ENCODE measurements at regions not wholly inside any gene's neighbourhood (a gene's known extent, or its start where the extent isn't known, plus 50 kb on each side); places are given as distances from the start of the nearest gene placed in this dataset.
"Not testable (repeated sequence)": the region's sequence is repeated elsewhere in the genome, so short reads cannot be mapped to it uniquely, and the experiment has no call there.

- no peak for DNase-seq
Observed at GRCh38 chr5:116746668-116747067, 172.0 kb upstream of the SEMA6A start.

GRCh38 chr5:116740771-116741170 is 166.1 kb upstream of the SEMA6A start:
- DNase-seq = no peak

DNA sequence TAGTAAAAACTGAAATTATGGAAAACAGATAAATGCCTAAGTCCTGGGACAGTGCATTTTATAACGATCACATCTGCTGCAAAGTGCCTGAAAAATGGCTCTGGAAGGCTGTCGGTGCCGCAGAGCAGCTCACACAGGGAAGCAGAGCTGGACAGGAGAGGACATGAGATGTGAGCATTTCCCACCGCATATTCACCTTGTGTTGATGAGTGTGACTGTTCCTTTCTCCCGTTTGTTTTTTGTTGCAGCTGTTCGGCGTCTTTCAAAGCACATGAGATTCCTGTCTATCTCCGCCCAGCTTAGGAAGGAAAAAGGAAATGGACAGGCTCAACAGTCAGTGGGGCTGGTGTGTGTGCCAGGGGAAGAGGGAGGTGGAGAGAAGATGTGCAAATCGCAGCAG is 164.9 kb upstream of the SEMA6A start:
- DNase-seq = no peak

GRCh38 chr5:116738615-116739261 is 164.1 kb upstream of the SEMA6A start:
- no peak for DNase-seq

DNA sequence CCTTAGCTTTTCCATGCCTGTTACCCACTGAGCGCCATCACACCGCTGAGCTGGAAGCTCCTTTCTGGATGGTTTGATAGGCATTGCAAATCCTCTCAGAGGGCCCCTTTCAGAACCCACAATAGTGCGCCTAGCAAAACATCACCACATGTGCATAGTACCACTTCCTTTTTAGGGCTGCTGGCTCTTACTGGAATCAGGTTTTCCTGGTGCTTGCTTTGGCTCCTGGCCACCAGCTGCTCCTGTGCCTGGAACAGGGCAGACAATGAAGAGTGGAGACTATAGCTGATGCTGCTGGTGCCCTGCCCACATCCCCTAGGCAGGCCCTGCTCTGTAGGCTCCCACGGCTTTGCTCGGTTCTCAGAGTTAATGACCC is 163.6 kb upstream of the SEMA6A start:
- no peak for DNase-seq

- DNase-seq = no peak
Observed at GRCh38 chr5:116736671-116737070, 162.0 kb upstream of the SEMA6A start.

DNA sequence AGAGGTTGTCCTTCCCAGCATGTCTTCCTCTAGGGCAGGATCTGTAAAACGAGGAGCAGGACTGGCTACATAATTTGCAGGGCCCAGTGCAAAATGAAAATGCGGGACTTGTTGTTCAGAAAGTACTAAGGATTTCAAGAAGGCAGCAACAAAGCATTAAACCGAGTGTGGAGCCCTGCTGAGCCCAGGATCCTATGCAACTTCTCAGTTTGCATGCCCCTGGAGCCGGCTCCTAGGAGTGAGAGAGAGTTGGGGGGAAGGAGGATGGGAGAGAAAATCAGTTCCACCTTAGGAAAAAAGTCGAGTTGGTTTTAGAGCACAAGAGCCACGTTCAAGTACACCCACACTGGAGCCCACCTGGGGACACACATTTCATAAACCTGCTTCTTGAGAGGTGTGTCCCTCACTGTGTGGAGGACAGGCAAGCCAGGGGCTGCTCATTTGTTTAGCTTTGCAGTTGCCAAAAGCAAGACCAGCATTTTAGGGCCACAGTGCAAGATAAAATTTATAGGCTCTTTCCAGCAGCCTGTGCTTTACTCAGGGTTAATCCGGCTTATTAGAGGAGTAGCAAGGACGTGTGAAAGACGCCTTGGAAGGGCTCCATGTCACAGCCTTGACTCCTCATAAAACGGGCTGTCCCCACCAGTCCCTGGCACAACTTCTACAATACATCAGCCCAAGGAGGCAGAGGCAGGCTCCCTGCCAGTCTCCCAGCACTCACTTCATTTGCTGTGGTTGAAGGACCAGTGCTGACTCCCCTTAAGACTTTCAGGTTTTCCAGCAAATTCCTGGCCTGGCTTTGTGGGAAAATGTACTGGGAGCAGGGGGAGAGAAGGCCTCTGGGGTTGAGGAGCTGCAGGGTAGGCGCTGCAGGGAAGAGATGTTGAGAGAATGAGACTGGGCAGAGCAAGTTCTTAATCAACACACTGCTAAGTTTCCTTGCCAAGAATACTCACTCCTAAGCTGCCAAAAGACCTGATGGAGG is 159.7 kb upstream of the SEMA6A start:
- no peak for DNase-seq

GRCh38 chr5:116732591-116732990 is 158.0 kb upstream of the SEMA6A start:
- no peak for DNase-seq

GRCh38 chr5:116731432-116731831 is 156.8 kb upstream of the SEMA6A start:
- no peak for DNase-seq

DNA sequence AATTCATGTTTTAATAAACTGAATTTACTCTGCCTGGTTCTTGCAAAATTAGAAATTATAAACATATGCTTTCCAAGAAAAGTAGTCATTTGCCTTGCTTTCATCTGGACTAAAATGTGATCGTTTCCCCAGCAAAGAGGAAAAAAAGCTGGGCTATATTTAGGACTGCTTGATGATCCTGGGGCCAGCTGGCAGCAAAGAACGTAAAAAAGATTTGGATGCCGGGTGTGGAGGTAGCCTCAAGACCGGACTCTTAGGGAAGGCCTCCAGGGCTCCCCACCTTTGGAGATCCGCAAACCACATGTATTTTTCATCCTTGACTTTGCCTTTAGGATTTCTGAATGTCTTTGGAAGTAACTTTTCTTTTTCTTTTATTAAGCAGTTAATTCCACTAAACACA is 156.1 kb upstream of the SEMA6A start:
- no peak for DNase-seq

DNA sequence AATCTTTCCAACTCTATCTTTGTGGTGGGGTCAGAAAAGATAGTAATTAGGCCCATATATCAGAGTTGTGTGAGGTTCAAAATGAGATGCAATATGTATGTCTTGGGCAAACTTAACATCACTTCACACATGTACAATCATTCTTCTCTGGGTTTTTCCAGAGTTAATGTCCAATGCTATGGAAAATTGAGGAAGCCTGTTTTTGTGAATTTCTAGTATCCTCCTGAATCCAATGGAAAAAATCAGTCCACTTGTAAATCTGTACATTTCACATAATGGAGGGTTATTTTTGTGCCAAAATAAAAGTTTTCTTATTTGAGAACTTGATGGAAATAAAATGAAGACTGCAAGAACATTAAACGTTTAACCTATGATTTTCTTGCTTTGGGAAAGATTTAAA is 155.6 kb upstream of the SEMA6A start:
- no peak for DNase-seq

DNA sequence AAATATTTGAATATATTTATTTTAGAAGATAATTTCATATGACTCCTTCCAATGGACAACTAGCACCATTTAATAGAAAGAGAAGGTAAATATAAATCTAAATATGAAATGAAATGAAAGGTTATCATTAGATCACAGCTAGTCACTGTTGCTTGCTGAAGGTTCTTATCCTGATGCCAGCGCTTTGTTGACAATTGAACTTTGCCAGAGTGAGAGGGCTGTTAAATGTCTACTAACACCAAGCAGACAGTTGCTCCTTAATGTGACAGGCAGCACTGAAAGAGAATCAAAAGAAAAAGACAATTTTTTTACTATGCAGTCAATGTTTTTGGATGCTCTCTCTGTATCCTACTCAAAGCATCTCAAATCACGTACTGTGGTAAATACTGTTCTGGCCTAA is 152.6 kb upstream of the SEMA6A start:
- no peak for DNase-seq

DNA sequence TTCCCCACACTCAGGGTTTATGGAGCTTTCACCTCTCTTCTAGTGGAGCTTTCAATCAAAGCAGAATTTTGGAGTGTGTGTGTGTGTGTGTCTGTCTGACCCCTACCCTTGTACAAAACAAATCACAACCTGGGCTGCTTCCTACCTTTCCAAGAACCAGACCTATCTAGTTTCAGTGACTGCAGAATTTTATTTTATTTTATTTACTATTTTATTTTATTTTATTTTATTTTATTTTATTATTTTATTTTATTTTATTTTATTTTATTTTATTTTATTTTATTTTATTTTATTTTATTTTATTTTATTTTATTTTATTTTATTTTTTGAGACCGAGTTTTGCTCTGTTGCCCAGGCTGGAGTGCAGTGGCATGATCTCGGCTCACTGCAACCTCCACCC is 151.6 kb upstream of the SEMA6A start:
- not testable (repeated sequence) for DNase-seq

GRCh38 chr5:116724971-116725370 is 150.3 kb upstream of the SEMA6A start:
- no peak for DNase-seq

GRCh38 chr5:116722651-116723050 is 148.0 kb upstream of the SEMA6A start:
- DNase-seq = no peak

DNA sequence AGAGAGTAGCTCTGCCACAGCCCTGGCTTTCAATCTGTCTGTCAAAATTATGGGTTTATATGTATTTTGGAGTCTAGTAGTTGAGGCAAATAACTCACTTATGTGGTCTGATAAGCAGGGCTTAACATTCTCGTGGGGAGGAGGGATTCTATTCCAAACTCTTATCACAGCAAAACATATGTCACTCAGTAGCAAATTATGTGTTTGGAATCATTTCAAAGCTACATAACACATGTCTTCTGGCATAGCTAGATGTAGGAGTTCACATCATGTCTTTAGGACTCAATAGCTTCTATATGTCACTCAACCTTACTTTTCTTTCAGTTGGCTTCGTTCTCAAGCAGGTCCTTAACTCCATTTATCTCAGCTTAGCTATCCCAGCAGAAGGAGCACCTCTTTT is 144.5 kb upstream of the SEMA6A start:
- no peak for DNase-seq

DNA sequence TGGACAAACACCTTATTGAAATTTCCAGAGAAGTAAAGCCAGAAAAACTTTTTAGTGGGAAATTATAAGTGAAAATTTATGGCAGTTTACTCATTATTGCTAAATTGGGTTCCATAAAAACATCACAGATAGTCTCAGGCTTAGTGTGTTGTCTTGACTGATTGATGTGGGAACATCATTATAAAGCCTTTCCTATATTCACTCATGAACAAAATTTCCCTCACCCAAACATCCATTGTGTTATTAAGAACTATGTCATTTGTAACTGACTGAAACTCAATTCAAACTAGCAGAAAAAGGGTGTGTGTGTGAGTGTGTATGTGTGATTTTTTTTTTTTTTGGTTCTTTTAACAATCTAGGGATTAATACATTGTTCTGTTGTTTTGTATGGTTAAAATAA is 143.7 kb upstream of the SEMA6A start:
- DNase-seq = no peak

DNA sequence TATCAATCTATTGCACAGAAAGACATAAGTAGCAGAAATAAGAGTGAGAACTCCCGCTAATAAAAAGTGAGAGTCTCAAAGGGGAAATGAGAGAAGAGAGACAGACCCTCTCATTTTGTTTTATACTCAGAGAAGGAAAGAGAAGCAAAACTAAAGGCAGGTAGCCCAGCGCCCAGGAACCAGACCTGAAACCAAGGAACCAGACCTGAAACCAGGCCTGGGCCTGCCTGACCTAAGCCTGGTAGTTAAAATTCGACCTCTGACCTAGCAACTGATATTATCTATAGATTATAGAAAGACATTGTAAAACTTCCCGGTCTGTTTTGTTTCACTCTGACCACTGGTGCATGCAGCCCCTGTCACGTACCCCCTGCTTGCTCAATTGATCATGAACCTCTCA is 134.5 kb upstream of the SEMA6A start:
- DNase-seq = no peak

GRCh38 chr5:116705121-116705519 is 130.5 kb upstream of the SEMA6A start:
- DNase-seq = not testable (repeated sequence)

DNA sequence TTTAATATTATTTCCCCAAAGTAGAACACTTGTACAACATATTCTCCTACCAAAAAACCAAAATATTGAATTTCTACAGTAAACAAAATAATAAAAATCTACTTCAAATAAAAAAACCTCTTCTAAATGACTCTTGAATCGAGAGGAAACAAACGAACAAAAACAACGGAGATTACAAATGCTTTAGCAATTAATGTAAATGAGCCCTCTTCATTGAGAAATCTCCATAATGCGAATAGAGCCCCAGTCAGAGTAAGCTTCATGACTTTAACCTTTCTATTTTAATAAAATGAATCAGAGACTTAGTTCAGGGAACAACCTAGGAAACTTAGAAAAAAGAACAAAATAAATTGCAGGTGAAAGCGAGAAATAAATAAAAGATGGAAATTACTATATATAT is 129.3 kb upstream of the SEMA6A start:
- DNase-seq = no peak

DNA sequence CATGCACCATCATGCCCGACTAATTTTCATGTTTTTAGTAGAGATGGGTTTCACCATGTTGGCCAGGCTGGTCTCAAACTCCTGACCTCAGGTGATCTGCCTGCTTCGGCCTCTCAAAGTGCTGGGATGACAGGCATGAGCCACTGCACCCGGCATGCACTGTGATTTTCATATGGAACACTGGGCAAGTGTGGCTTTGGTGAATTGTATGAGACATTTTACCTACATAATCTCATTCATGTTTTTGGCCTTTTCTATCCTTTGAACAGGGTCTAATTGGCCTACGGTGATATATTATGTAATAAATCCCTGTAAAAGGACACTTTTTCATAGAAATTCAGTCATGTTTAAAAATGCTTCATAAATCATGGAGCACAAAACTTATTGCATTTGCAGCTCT is 128.7 kb upstream of the SEMA6A start:
- DNase-seq = no peak

GRCh38 chr5:116702776-116703175 is 128.2 kb upstream of the SEMA6A start:
- no peak for DNase-seq

- no peak for DNase-seq
Observed at GRCh38 chr5:116699332-116699731, 124.7 kb upstream of the SEMA6A start.

GRCh38 chr5:116696366-116696765 is 121.7 kb upstream of the SEMA6A start:
- DNase-seq = no peak
